Testis (tissue), 2 donors: ENCODE measurements at regions not wholly inside any gene's neighbourhood (a gene's known extent, or its start where the extent isn't known, plus 50 kb on each side); places are given as distances from the start of the nearest gene placed in this dataset.

Source experiments
- DNase-seq: peaks from one replicate; pipeline ENCODE4 v3.0.0-alpha.2; 2019
- H3K27ac ChIP-seq, 2 donors: fragments of 200-600 bp; sonication (generic); one replicate each; pipeline ENCODE4 v1.5.1; 2019
- H3K27me3 ChIP-seq: fragments of 200-600 bp; sonication (generic); one replicate; pipeline ENCODE4 v1.5.1; 2019
- H3K36me3 ChIP-seq: fragments of 200-600 bp; sonication (generic); one replicate; pipeline ENCODE4 v1.5.1; 2017; ENCODE audit warnings: low read depth; ENCODE audit errors: missing control alignments
- H3K4me1 ChIP-seq: fragments of 200-600 bp; sonication (generic); one replicate; pipeline ENCODE4 v1.5.1; 2019
- H3K4me3 ChIP-seq, 2 donors: fragments of 200-600 bp; sonication (generic); one replicate each; pipeline ENCODE4 v1.5.1; 2017 to 2019
- H3K9me3 ChIP-seq: fragments of 200-600 bp; sonication (generic); one replicate; pipeline ENCODE4 v1.5.1; 2017
- POLR2A ChIP-seq: fragments of 450-650 bp; IDR thresholded peaks from one replicate; pipeline ENCODE4 v1.6.1; 2017; ENCODE audit warnings: antibody characterized with exemption, mild to moderate bottlenecking, moderate library complexity
- WGBS, 2 donors: methylation state at CpG; one replicate each; pipeline ENCODE4 v1.1.5; 2018; 5-methylcytosine and 5-hydroxymethylcytosine counted together
- intact Hi-C: fragments of 100-400 bp; cut with DNase I; formaldehyde crosslinking; loops from one replicate; pipeline ENCODE4 v1.15.1; 2023; ENCODE audit warnings: low total_unique reads
- TF ChIP-seq, protein P1 (sequence below), 3 experiments: fragments of 450-650 bp in 2 of 3; fragments of 200-600 bp in 1 of 3; sonication (generic) in 1 of 3; IDR thresholded peaks; one replicate each; pipeline ENCODE4 v1.5.1; 2016 to 2019; ENCODE audit warnings: antibody characterized with exemption in 3 of 3, mild to moderate bottlenecking in 2 of 3, moderate library complexity in 1 of 3

- H3K9me3 ChIP-seq = no peaks in the 10 kb centered on the region
- H3K27me3 ChIP-seq = no peaks in the 10 kb centered on the region
- no peak overlapping the region for H3K4me3 ChIP-seq
- no peak overlapping the region for H3K27ac ChIP-seq
- no peaks in the 10 kb centered on the region for H3K36me3 ChIP-seq
- intact Hi-C loops = no loop called here
- no peaks in the 10 kb centered on the region for H3K4me1 ChIP-seq
- no peak for DNase-seq
- TF ChIP-seq POLR2A = no peak
- TF ChIP-seq, protein P1, sequence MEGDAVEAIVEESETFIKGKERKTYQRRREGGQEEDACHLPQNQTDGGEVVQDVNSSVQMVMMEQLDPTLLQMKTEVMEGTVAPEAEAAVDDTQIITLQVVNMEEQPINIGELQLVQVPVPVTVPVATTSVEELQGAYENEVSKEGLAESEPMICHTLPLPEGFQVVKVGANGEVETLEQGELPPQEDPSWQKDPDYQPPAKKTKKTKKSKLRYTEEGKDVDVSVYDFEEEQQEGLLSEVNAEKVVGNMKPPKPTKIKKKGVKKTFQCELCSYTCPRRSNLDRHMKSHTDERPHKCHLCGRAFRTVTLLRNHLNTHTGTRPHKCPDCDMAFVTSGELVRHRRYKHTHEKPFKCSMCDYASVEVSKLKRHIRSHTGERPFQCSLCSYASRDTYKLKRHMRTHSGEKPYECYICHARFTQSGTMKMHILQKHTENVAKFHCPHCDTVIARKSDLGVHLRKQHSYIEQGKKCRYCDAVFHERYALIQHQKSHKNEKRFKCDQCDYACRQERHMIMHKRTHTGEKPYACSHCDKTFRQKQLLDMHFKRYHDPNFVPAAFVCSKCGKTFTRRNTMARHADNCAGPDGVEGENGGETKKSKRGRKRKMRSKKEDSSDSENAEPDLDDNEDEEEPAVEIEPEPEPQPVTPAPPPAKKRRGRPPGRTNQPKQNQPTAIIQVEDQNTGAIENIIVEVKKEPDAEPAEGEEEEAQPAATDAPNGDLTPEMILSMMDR (IDR thresholded peaks at IDR 0.05) = no peak
Observed at GRCh38 chr5:125874057-125874456, 549.2 kb upstream of the GRAMD2B start.

DNA sequence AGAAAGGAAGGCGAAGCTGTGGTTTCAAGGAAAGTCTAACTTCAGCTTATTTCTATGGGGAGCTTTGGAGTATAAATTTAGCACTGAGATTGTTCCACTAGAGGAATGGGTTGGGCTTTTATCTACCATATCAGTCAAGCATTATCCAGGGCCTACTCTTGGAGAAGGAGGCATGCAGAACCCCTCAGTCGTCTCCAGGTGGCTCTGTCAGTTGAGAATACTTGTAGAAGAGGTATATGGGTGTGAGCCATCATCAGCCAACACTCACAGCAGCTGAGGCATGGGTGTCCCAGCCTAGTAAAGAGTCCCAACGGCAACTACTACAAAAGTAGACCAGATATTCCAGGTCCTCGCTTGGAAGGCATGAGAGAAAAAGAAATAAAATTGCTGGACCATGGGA is 548.5 kb upstream of the GRAMD2B start:
- no peaks in the 10 kb centered on the region for H3K27me3 ChIP-seq
- no peaks in the 10 kb centered on the region for H3K36me3 ChIP-seq
- intact Hi-C loops = no loop called here
- H3K27ac ChIP-seq = no peak overlapping the region
- no peak for DNase-seq
- no peaks in the 10 kb centered on the region for H3K9me3 ChIP-seq
- WGBS, 2 donors = 86 to 87% methylated on average over 4 of the region's 4 CpGs
- no peak for TF ChIP-seq POLR2A
- TF ChIP-seq, protein P1 (IDR thresholded peaks at IDR 0.05) = no peak
- H3K4me3 ChIP-seq = no peak overlapping the region
- H3K4me1 ChIP-seq = no peaks in the 10 kb centered on the region

DNA sequence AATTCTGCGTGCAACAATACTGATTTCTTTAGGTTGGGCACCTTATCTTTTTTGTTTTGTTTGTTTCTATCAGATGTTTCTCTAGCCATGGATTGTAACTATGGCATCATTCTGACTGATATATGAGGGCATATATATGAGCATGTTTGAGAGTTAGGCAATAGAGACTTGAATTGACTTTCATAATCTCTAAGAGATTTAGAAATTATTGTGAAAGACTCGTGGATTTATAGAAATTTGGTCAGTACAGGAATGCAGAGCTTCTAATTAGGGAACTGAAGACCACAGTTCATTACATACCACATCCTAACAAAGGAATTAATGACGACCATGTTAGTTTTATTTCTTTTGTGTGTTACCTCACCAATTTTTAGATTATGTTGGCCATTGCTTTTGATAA is 546.0 kb upstream of the GRAMD2B start:
- intact Hi-C loops = no loop called here
- H3K4me3 ChIP-seq = no peak overlapping the region
- TF ChIP-seq, protein P1 (IDR thresholded peaks at IDR 0.05) = no peak
- no peak for TF ChIP-seq POLR2A
- H3K9me3 ChIP-seq = no peaks in the 10 kb centered on the region
- no peak for DNase-seq
- no peaks in the 10 kb centered on the region for H3K36me3 ChIP-seq
- no peak overlapping the region for H3K27ac ChIP-seq
- H3K27me3 ChIP-seq = no peaks in the 10 kb centered on the region
- H3K4me1 ChIP-seq = no peaks in the 10 kb centered on the region
- WGBS, 2 donors = 86 to 87% methylated on average over 3 of the region's 3 CpGs

GRCh38 chr5:125882061-125882460 is 541.1 kb upstream of the GRAMD2B start:
- Histone ChIP-seq H3K27me3 (no peaks in the 10 kb centered on the region), H3K36me3 (no peaks in the 10 kb centered on the region), H3K4me3 (no peak overlapping the region), H3K4me1 (no peaks in the 10 kb centered on the region), H3K27ac (no peak overlapping the region), H3K9me3 (no peaks in the 10 kb centered on the region)
- intact Hi-C loops = no loop called here
- 88% methylated on average over 1 of the region's 1 CpG for WGBS, 2 donors
- no peak for DNase-seq
- no peak for TF ChIP-seq POLR2A
- TF ChIP-seq, protein P1 (IDR thresholded peaks at IDR 0.05) = no peak

- WGBS, 2 donors = 83 to 84% methylated on average over 4 of the region's 4 CpGs
- Histone ChIP-seq H3K27ac (no peak overlapping the region), H3K4me1 (no peaks in the 10 kb centered on the region), H3K36me3 (no peaks in the 10 kb centered on the region), H3K9me3 (no peaks in the 10 kb centered on the region), H3K27me3 (no peaks in the 10 kb centered on the region), H3K4me3 (no peak overlapping the region)
- no peak for TF ChIP-seq POLR2A
- TF ChIP-seq, protein P1 (IDR thresholded peaks at IDR 0.05) = no peak
- intact Hi-C loops = no loop called here
- DNase-seq = no peak
Observed at GRCh38 chr5:125883223-125883622, 540.0 kb upstream of the GRAMD2B start.
